WTC11 (cell line): ENCODE measurements at regions not wholly inside any gene's neighbourhood (a gene's known extent, or its start where the extent isn't known, plus 50 kb on each side); places are given as distances from the start of the nearest gene placed in this dataset.

Source experiments
- ATAC-seq: fragments of 200-7000 bp; cut with Tn5 transposase; 2 replicates; pipeline ENCODE4 v1.10.0; 2021; ENCODE audit warnings: mild to moderate bottlenecking, moderate library complexity
- CTCF ChIA-PET: fragments of 300-600 bp; sonication (Branson Sonifier 250); formaldehyde crosslinking; loops from one replicate; lab custom pipeline; 2021; ENCODE audit warnings: antibody characterized with exemption; lab: Charles Lee
- POLR2A ChIA-PET: fragments of 350-600 bp; sonication (Branson Sonifier 250); formaldehyde crosslinking; loops from one replicate; lab custom pipeline; 2021; ENCODE audit warnings: antibody characterized with exemption; lab: Charles Lee
- DNase-seq: peaks from one replicate; pipeline ENCODE4 v3.0.0; 2021; ENCODE audit warnings: low spot score
- H3K27ac Mint-ChIP-seq: 2 replicates; pipeline ENCODE4 v1.8.0; 2021; ENCODE audit warnings: mixed read lengths
- H3K27me3 Mint-ChIP-seq: 2 replicates; pipeline ENCODE4 v1.8.0; 2021; ENCODE audit warnings: low read depth, mild to moderate bottlenecking, moderate library complexity, mixed read lengths
- H3K36me3 Mint-ChIP-seq: 2 replicates; pipeline ENCODE4 v1.8.0; 2021; ENCODE audit warnings: mixed read lengths
- H3K4me1 Mint-ChIP-seq: 2 replicates; pipeline ENCODE4 v1.8.0; 2022; ENCODE audit warnings: mixed read lengths
- H3K4me3 Mint-ChIP-seq: 2 replicates; pipeline ENCODE4 v1.8.0; 2021; ENCODE audit warnings: mild to moderate bottlenecking, moderate library complexity, mixed read lengths
- H3K9me3 Mint-ChIP-seq: 2 replicates; pipeline ENCODE4 v1.8.0; 2021; ENCODE audit warnings: mixed read lengths
- ARID4B ChIP-seq: sonication (generic); formaldehyde crosslinking; IDR thresholded peaks from 2 replicates; pipeline ENCODE4 v1.8.0; 2023; ENCODE audit warnings: missing genetic modification reagents, mild to moderate bottlenecking, borderline replicate concordance
- CBFB ChIP-seq: sonication (generic); formaldehyde crosslinking; IDR thresholded peaks from 2 replicates; pipeline ENCODE4 v1.8.1; 2022; ENCODE audit warnings: mild to moderate bottlenecking, low read depth, missing genetic modification reagents
- CREM ChIP-seq: sonication (generic); formaldehyde crosslinking; IDR thresholded peaks from 2 replicates; pipeline ENCODE4 v1.8.1; 2022; ENCODE audit warnings: mild to moderate bottlenecking, missing genetic modification reagents, moderate library complexity
- ETV6 ChIP-seq: sonication (generic); formaldehyde crosslinking; IDR thresholded peaks from 2 replicates; pipeline ENCODE4 v1.8.1; 2022; ENCODE audit warnings: mild to moderate bottlenecking, missing genetic modification reagents
- FOXK1 ChIP-seq: sonication (generic); formaldehyde crosslinking; IDR thresholded peaks from 2 replicates; pipeline ENCODE4 v1.8.0; 2022; ENCODE audit warnings: mild to moderate bottlenecking, moderate library complexity, missing genetic modification reagents
- GRHL2 ChIP-seq: fragments of 250-450 bp; sonication (Bioruptor Pico); IDR thresholded peaks from 2 replicates; pipeline ENCODE4 v1.8.0; 2022; ENCODE audit warnings: mild to moderate bottlenecking, moderate library complexity; ENCODE audit not compliant: insufficient replicate concordance, severe bottlenecking
- GTF2I ChIP-seq: fragments of 250-450 bp; sonication (Bioruptor Pico); conservative IDR thresholded peaks from 2 replicates; pipeline ENCODE4 v1.4.0; 2021; ENCODE audit warnings: mild to moderate bottlenecking
- IRF2 ChIP-seq: sonication (generic); formaldehyde crosslinking; IDR thresholded peaks from 2 replicates; pipeline ENCODE4 v1.8.0; 2022; ENCODE audit warnings: low read depth, missing genetic modification reagents, borderline replicate concordance
- MXD4 ChIP-seq: fragments of 250-450 bp; sonication (Bioruptor Pico); IDR thresholded peaks from 2 replicates; pipeline ENCODE4 v1.8.0; 2021; ENCODE audit warnings: mild to moderate bottlenecking, moderate library complexity, borderline replicate concordance
- NFE2L1 ChIP-seq: sonication (generic); formaldehyde crosslinking; IDR thresholded peaks from 2 replicates; pipeline ENCODE4 v1.8.1; 2023; ENCODE audit warnings: missing genetic modification reagents
- NFYB ChIP-seq: sonication (generic); formaldehyde crosslinking; conservative IDR thresholded peaks from 2 replicates; pipeline ENCODE4 v1.8.0; 2022; ENCODE audit warnings: low read depth, missing genetic modification reagents
- OVOL2 ChIP-seq: fragments of 250-450 bp; sonication (Bioruptor Pico); IDR thresholded peaks from 2 replicates; pipeline ENCODE4 v1.9.0; 2021; ENCODE audit warnings: mild to moderate bottlenecking, borderline replicate concordance
- PREB ChIP-seq: sonication (generic); formaldehyde crosslinking; IDR thresholded peaks from 2 replicates; pipeline ENCODE4 v1.8.1; 2022; ENCODE audit warnings: mild to moderate bottlenecking, missing genetic modification reagents, moderate library complexity, borderline replicate concordance
- RORB ChIP-seq: fragments of 250-450 bp; sonication (Bioruptor Pico); IDR thresholded peaks from 2 replicates; pipeline ENCODE4 v1.9.0; 2021; ENCODE audit warnings: mild to moderate bottlenecking
- SMAD3 ChIP-seq: sonication (generic); formaldehyde crosslinking; IDR thresholded peaks from 2 replicates; pipeline ENCODE4 v1.8.0; 2022; ENCODE audit warnings: missing genetic modification reagents, mild to moderate bottlenecking, borderline replicate concordance
- TP53 ChIP-seq: sonication (generic); formaldehyde crosslinking; IDR thresholded peaks from 2 replicates; pipeline ENCODE4 v1.8.1; 2023; ENCODE audit warnings: mild to moderate bottlenecking, missing genetic modification reagents
- ZNF219 ChIP-seq: sonication (generic); formaldehyde crosslinking; IDR thresholded peaks from 2 replicates; pipeline ENCODE4 v1.8.0; 2023; ENCODE audit warnings: missing genetic modification reagents, mild to moderate bottlenecking, borderline replicate concordance
- ZNF317 ChIP-seq: sonication (generic); formaldehyde crosslinking; IDR thresholded peaks from 2 replicates; pipeline ENCODE4 v1.8.1; 2023; ENCODE audit warnings: low read depth, mild to moderate bottlenecking, moderate library complexity, missing genetic modification reagents, borderline replicate concordance
- ZNF671 ChIP-seq: fragments of 250-450 bp; sonication (Bioruptor Pico); IDR thresholded peaks from 2 replicates; pipeline ENCODE4 v1.8.0; 2021; ENCODE audit warnings: mild to moderate bottlenecking
- TF ChIP-seq, protein P1 (sequence below): sonication (generic); formaldehyde crosslinking; IDR thresholded peaks from 2 replicates; pipeline ENCODE4 v1.8.1; 2023; ENCODE audit warnings: mild to moderate bottlenecking, moderate library complexity, missing genetic modification reagents
- TF ChIP-seq, protein P2 (sequence below): sonication (generic); formaldehyde crosslinking; IDR thresholded peaks from 2 replicates; pipeline ENCODE4 v1.8.1; 2023; ENCODE audit warnings: mild to moderate bottlenecking, missing genetic modification reagents, borderline replicate concordance

DNA sequence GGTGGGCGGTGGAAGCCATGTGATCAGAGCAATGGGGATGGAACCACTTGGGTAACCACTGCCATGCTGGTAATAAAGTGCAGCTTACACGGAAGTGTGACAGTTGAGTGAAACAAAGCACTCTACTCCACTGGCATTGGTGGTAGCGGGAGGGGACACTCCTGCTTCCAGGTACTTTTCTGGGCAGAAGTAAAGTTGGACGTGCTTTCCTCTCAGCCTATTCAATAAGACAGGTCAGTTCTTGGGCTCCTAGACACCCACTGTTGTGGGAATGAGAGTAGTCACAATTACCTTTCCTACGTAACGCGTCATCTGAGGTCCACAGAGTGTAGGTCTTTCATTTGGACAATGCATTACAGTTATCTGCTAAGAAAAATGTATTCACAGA, 51.7 kb upstream of the CHD2 start:
- ChIA-PET POLR2A (no interaction called here), CTCF (no interaction called here)
- H3K27ac Mint-ChIP-seq, result no peak overlapping the region
- no peak overlapping the region for H3K4me3 Mint-ChIP-seq
- no peak for ATAC-seq
- peaks cover 5% of the 10 kb centered on the region for H3K36me3 Mint-ChIP-seq
- peaks cover 8% of the 10 kb centered on the region for H3K9me3 Mint-ChIP-seq
- H3K4me1 Mint-ChIP-seq, result peaks cover 15% of the 10 kb centered on the region
- TF ChIP-seq ZNF317 (no peak), ZNF219 (CRISPR knock-in tag) (no peak), CREM (CRISPR knock-in tag) (no peak), NFE2L1 (CRISPR knock-in tag) (no peak), ETV6 (CRISPR knock-in tag) (no peak), GTF2I (CRISPR knock-in tag) (no peak), FOXK1 (no peak), CBFB (CRISPR knock-in tag) (no peak)
- TF ChIP-seq, protein P1, sequence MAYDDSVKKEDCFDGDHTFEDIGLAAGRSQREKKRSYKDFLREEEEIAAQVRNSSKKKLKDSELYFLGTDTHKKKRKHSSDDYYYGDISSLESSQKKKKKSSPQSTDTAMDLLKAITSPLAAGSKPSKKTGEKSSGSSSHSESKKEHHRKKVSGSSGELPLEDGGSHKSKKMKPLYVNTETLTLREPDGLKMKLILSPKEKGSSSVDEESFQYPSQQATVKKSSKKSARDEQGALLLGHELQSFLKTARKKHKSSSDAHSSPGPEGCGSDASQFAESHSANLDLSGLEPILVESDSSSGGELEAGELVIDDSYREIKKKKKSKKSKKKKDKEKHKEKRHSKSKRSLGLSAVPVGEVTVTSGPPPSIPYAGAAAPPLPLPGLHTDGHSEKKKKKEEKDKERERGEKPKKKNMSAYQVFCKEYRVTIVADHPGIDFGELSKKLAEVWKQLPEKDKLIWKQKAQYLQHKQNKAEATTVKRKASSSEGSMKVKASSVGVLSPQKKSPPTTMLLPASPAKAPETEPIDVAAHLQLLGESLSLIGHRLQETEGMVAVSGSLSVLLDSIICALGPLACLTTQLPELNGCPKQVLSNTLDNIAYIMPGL (CRISPR knock-in tag), result no peak
- TF ChIP-seq, protein P2, sequence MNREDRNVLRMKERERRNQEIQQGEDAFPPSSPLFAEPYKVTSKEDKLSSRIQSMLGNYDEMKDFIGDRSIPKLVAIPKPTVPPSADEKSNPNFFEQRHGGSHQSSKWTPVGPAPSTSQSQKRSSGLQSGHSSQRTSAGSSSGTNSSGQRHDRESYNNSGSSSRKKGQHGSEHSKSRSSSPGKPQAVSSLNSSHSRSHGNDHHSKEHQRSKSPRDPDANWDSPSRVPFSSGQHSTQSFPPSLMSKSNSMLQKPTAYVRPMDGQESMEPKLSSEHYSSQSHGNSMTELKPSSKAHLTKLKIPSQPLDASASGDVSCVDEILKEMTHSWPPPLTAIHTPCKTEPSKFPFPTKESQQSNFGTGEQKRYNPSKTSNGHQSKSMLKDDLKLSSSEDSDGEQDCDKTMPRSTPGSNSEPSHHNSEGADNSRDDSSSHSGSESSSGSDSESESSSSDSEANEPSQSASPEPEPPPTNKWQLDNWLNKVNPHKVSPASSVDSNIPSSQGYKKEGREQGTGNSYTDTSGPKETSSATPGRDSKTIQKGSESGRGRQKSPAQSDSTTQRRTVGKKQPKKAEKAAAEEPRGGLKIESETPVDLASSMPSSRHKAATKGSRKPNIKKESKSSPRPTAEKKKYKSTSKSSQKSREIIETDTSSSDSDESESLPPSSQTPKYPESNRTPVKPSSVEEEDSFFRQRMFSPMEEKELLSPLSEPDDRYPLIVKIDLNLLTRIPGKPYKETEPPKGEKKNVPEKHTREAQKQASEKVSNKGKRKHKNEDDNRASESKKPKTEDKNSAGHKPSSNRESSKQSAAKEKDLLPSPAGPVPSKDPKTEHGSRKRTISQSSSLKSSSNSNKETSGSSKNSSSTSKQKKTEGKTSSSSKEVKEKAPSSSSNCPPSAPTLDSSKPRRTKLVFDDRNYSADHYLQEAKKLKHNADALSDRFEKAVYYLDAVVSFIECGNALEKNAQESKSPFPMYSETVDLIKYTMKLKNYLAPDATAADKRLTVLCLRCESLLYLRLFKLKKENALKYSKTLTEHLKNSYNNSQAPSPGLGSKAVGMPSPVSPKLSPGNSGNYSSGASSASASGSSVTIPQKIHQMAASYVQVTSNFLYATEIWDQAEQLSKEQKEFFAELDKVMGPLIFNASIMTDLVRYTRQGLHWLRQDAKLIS (CRISPR knock-in tag), result no peak
- DNase-seq, result no peak
- H3K27me3 Mint-ChIP-seq, result peaks cover 2% of the 10 kb centered on the region

DNA sequence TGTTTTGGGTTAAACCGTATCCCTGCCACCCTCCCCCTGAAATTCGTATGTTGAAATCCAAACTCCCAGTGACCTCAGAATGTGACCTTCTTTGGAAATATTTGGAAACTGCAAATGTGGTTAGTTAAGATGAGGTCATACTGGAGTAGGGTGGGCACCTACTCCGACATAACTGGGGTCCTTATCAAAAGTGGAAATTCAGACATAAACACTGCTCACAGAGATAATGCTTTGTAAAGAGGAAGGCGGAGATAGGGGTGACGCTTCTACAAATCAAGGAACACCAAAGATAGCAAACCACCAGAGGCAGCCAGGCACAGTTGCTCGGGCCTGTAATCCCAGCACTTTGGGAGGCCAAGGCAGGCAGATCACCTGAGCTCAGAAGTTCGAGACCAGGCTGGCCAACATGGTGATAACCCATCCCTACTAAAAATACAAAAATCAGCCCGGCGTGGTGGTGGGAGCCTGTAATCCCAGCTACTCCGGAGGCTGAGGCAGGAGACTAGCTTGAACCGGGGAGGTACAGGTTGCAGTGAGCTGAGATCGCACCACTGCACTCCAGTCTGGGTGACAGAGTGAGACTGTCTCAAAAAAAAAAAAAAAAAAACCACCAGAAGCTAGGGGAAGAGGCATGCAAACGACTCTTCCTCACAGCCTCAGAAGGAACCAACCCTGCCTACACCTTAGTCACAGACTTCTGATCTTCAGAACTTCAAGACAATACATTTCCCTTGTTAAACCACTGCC, 51.1 kb upstream of the CHD2 start:
- no peak overlapping the region for H3K27ac Mint-ChIP-seq
- no peak for ATAC-seq
- H3K4me1 Mint-ChIP-seq, result peaks cover 11% of the 10 kb centered on the region
- peaks cover 4% of the 10 kb centered on the region for H3K27me3 Mint-ChIP-seq
- peaks cover 8% of the 10 kb centered on the region for H3K9me3 Mint-ChIP-seq
- ChIA-PET POLR2A (no interaction called here), CTCF (interaction anchor here (0.7 kb wide), 1 partner anchor 19 kb away, joined by 4 read pairs; no protein-coding TSS in a partner anchor)
- peaks cover 5% of the 10 kb centered on the region for H3K36me3 Mint-ChIP-seq
- H3K4me3 Mint-ChIP-seq, result no peak overlapping the region
- no peak for DNase-seq
- TF ChIP-seq IRF2 (CRISPR knock-in tag) (no peak), NFYB (CRISPR knock-in tag) (no peak), ZNF317 (no peak), OVOL2 (CRISPR knock-in tag) (no peak), PREB (CRISPR knock-in tag) (no peak), ARID4B (CRISPR knock-in tag) (no peak), GTF2I (CRISPR knock-in tag) (no peak), ZNF671 (no peak), RORB (CRISPR knock-in tag) (no peak), GRHL2 (no peak), MXD4 (CRISPR knock-in tag) (no peak), TP53 (CRISPR knock-in tag) (no peak), SMAD3 (no peak)
